Heart left ventricle (tissue), 13 donors: ENCODE measurements at regions not wholly inside any gene's neighbourhood (a gene's known extent, or its start where the extent isn't known, plus 50 kb on each side); places are given as distances from the start of the nearest gene placed in this dataset.

ENCODE experiments used
- CTCF ChIP-seq, 12 donors: fragments of 200-600 bp; sonication (generic) in 4 of 12; IDR thresholded peaks; one replicate each; pipeline versions ENCODE4 v1.5.0 to v1.8.0; 2018 to 2022; ENCODE audit warnings: antibody characterized with exemption in 12 of 12, mild to moderate bottlenecking in 5 of 12
- POLR2A ChIP-seq, 2 donors: fragments of 450-650 bp; IDR thresholded peaks; one replicate each; pipeline ENCODE4 v1.6.1; 2017; ENCODE audit warnings: antibody characterized with exemption in 2 of 2, mild to moderate bottlenecking in 2 of 2, moderate library complexity in 2 of 2
- donor health status: ischemic (EF 13 %, LVEDD 7.1; RV severe dilation, severe dysfunction).
- donor health status: DM: no; HTN: yes; CAD: no.
- donor health status: DM: no; HTN: no; CAD: no.
- donor health status: ischemic (EF 25% LVEDD 6.9; RV normal size, moderate dysfunction).
- donor health status: ischemic (EF 25% LVEDD 5.7; RV mildly dilated, moderate dysfunction).
- donor health status: ischemic (EF 35%, LVEDD 5.7; RV mildly dilated, moderate dysfunction).
- donor health status: nonischemic (EF 11% LVEDD 7.7; RV severe dilation, severe dysfunction).
- donor health status: DM: yes; HTN: yes; CAD: no.
- donor health status: PGD.
- donor health status: ischemic (EF 29% LVEDD 5.4; RV normal size, mild dysfunction).
- donor health status: nonischemic (EF 23%, LVEDD 6.1; RV moderate dilation, normal function).

GRCh38 chr7:17497136-17497535 lies 198.7 kb downstream of the AHR start:
- TF ChIP-seq POLR2A (IDR thresholded peaks at IDR 0.05): no peak
- no peak for TF ChIP-seq CTCF (IDR thresholded peaks at IDR 0.05)
